ENCODE measurements at regions not wholly inside any gene's neighbourhood (a gene's known extent, or its start where the extent isn't known, plus 50 kb on each side); places are given as distances from the start of the nearest gene placed in this dataset.

- no peak overlapping the region for H3K27ac Mint-ChIP-seq
- no peaks in the 10 kb centered on the region for H3K36me3 Mint-ChIP-seq (ENCODE audit: low read depth)
- no peaks in the 10 kb centered on the region for H3K4me1 Mint-ChIP-seq (ENCODE audit: low read depth)
- H3K4me3 Mint-ChIP-seq, result no peak overlapping the region
- peaks cover 41% of the 10 kb centered on the region for H3K9me3 Mint-ChIP-seq
- no peaks in the 10 kb centered on the region for H3K27me3 Mint-ChIP-seq (ENCODE audit: low read depth)
These were observed 989.5 kb upstream of the CNTNAP5 start for GRCh38 chr2:123035541-123035940.

- Mint-ChIP-seq H3K4me1 (ENCODE audit: low read depth) (no peaks in the 10 kb centered on the region), H3K36me3 (ENCODE audit: low read depth) (no peaks in the 10 kb centered on the region), H3K9me3 (peaks cover 36% of the 10 kb centered on the region), H3K27ac (no peak overlapping the region), H3K4me3 (no peak overlapping the region), H3K27me3 (ENCODE audit: low read depth) (no peaks in the 10 kb centered on the region)
These were observed 988.8 kb upstream of the CNTNAP5 start for GRCh38 chr2:123036300-123036699.

- H3K27ac Mint-ChIP-seq, result no peak overlapping the region
- no peaks in the 10 kb centered on the region for H3K27me3 Mint-ChIP-seq (ENCODE audit: low read depth)
- no peaks in the 10 kb centered on the region for H3K4me1 Mint-ChIP-seq (ENCODE audit: low read depth)
- peaks cover 25% of the 10 kb centered on the region for H3K9me3 Mint-ChIP-seq
- no peak overlapping the region for H3K4me3 Mint-ChIP-seq
- H3K36me3 Mint-ChIP-seq (ENCODE audit: low read depth), result no peaks in the 10 kb centered on the region
These were observed 984.6 kb upstream of the CNTNAP5 start for GRCh38 chr2:123040506-123040905.

GRCh38 chr2:123043458-123043857 is 981.6 kb upstream of the CNTNAP5 start:
- peaks cover 10% of the 10 kb centered on the region for H3K9me3 Mint-ChIP-seq
- H3K36me3 Mint-ChIP-seq (ENCODE audit: low read depth), result no peaks in the 10 kb centered on the region
- H3K4me1 Mint-ChIP-seq (ENCODE audit: low read depth), result no peaks in the 10 kb centered on the region
- H3K27me3 Mint-ChIP-seq (ENCODE audit: low read depth), result no peaks in the 10 kb centered on the region
- H3K4me3 Mint-ChIP-seq, result no peak overlapping the region
- H3K27ac Mint-ChIP-seq, result no peak overlapping the region

- Mint-ChIP-seq H3K27me3 (ENCODE audit: low read depth) (no peaks in the 10 kb centered on the region), H3K36me3 (ENCODE audit: low read depth) (no peaks in the 10 kb centered on the region), H3K9me3 (no peaks in the 10 kb centered on the region), H3K4me3 (no peak overlapping the region), H3K27ac (no peak overlapping the region), H3K4me1 (ENCODE audit: low read depth) (no peaks in the 10 kb centered on the region)
These were observed 979.4 kb upstream of the CNTNAP5 start for GRCh38 chr2:123045713-123046112.

GRCh38 chr2:123047186-123047585 is 977.9 kb upstream of the CNTNAP5 start:
- no peaks in the 10 kb centered on the region for H3K36me3 Mint-ChIP-seq (ENCODE audit: low read depth)
- H3K4me1 Mint-ChIP-seq (ENCODE audit: low read depth), result no peaks in the 10 kb centered on the region
- H3K27ac Mint-ChIP-seq, result no peak overlapping the region
- H3K27me3 Mint-ChIP-seq (ENCODE audit: low read depth), result no peaks in the 10 kb centered on the region
- H3K9me3 Mint-ChIP-seq, result no peaks in the 10 kb centered on the region
- H3K4me3 Mint-ChIP-seq, result no peak overlapping the region

GRCh38 chr2:123051136-123051535 is 974.0 kb upstream of the CNTNAP5 start:
- H3K36me3 Mint-ChIP-seq (ENCODE audit: low read depth), result no peaks in the 10 kb centered on the region
- H3K9me3 Mint-ChIP-seq, result peaks cover 14% of the 10 kb centered on the region
- H3K27me3 Mint-ChIP-seq (ENCODE audit: low read depth), result no peaks in the 10 kb centered on the region
- H3K4me1 Mint-ChIP-seq (ENCODE audit: low read depth), result no peaks in the 10 kb centered on the region
- H3K4me3 Mint-ChIP-seq, result no peak overlapping the region
- H3K27ac Mint-ChIP-seq, result no peak overlapping the region

- no peak overlapping the region for H3K27ac Mint-ChIP-seq
- no peaks in the 10 kb centered on the region for H3K27me3 Mint-ChIP-seq (ENCODE audit: low read depth)
- no peak overlapping the region for H3K4me3 Mint-ChIP-seq
- H3K9me3 Mint-ChIP-seq, result peaks cover 33% of the 10 kb centered on the region
- H3K4me1 Mint-ChIP-seq (ENCODE audit: low read depth), result no peaks in the 10 kb centered on the region
- no peaks in the 10 kb centered on the region for H3K36me3 Mint-ChIP-seq (ENCODE audit: low read depth)
These were observed 963.6 kb upstream of the CNTNAP5 start for GRCh38 chr2:123061534-123061933.

GRCh38 chr2:123073371-123073770 is 951.7 kb upstream of the CNTNAP5 start:
- Mint-ChIP-seq H3K4me1 (ENCODE audit: low read depth) (no peaks in the 10 kb centered on the region), H3K27me3 (ENCODE audit: low read depth) (no peaks in the 10 kb centered on the region), H3K36me3 (ENCODE audit: low read depth) (no peaks in the 10 kb centered on the region), H3K27ac (no peak overlapping the region), H3K9me3 (peaks cover 9% of the 10 kb centered on the region), H3K4me3 (no peak overlapping the region)

- no peaks in the 10 kb centered on the region for H3K36me3 Mint-ChIP-seq (ENCODE audit: low read depth)
- no peaks in the 10 kb centered on the region for H3K27me3 Mint-ChIP-seq (ENCODE audit: low read depth)
- no peak overlapping the region for H3K4me3 Mint-ChIP-seq
- no peaks in the 10 kb centered on the region for H3K4me1 Mint-ChIP-seq (ENCODE audit: low read depth)
- no peak overlapping the region for H3K27ac Mint-ChIP-seq
- peaks cover 9% of the 10 kb centered on the region for H3K9me3 Mint-ChIP-seq
These were observed 951.1 kb upstream of the CNTNAP5 start for GRCh38 chr2:123073956-123074355.

- Mint-ChIP-seq H3K9me3 (peaks cover 20% of the 10 kb centered on the region), H3K4me1 (ENCODE audit: low read depth) (no peaks in the 10 kb centered on the region), H3K27ac (no peak overlapping the region), H3K4me3 (no peak overlapping the region), H3K36me3 (ENCODE audit: low read depth) (no peaks in the 10 kb centered on the region), H3K27me3 (ENCODE audit: low read depth) (no peaks in the 10 kb centered on the region)
These were observed 948.0 kb upstream of the CNTNAP5 start for GRCh38 chr2:123077101-123077500.

- Mint-ChIP-seq H3K9me3 (peaks cover 24% of the 10 kb centered on the region), H3K4me1 (ENCODE audit: low read depth) (no peaks in the 10 kb centered on the region), H3K36me3 (ENCODE audit: low read depth) (no peaks in the 10 kb centered on the region), H3K4me3 (no peak overlapping the region), H3K27me3 (ENCODE audit: low read depth) (no peaks in the 10 kb centered on the region), H3K27ac (no peak overlapping the region)
These were observed 944.8 kb upstream of the CNTNAP5 start for GRCh38 chr2:123080331-123080730.

GRCh38 chr2:123085484-123085883 is 939.6 kb upstream of the CNTNAP5 start:
- H3K27ac Mint-ChIP-seq, result no peak overlapping the region
- no peaks in the 10 kb centered on the region for H3K4me1 Mint-ChIP-seq (ENCODE audit: low read depth)
- H3K9me3 Mint-ChIP-seq, result peaks cover 10% of the 10 kb centered on the region
- H3K4me3 Mint-ChIP-seq, result no peak overlapping the region
- no peaks in the 10 kb centered on the region for H3K36me3 Mint-ChIP-seq (ENCODE audit: low read depth)
- H3K27me3 Mint-ChIP-seq (ENCODE audit: low read depth), result no peaks in the 10 kb centered on the region

GRCh38 chr2:123086613-123087385 is 938.3 kb upstream of the CNTNAP5 start:
- Mint-ChIP-seq H3K4me1 (ENCODE audit: low read depth) (no peaks in the 10 kb centered on the region), H3K9me3 (peaks cover 10% of the 10 kb centered on the region), H3K27ac (no peak overlapping the region), H3K27me3 (ENCODE audit: low read depth) (no peaks in the 10 kb centered on the region), H3K4me3 (no peak overlapping the region), H3K36me3 (ENCODE audit: low read depth) (no peaks in the 10 kb centered on the region)

GRCh38 chr2:123091471-123091870 is 933.6 kb upstream of the CNTNAP5 start:
- Mint-ChIP-seq H3K27me3 (ENCODE audit: low read depth) (no peaks in the 10 kb centered on the region), H3K4me1 (ENCODE audit: low read depth) (no peaks in the 10 kb centered on the region), H3K36me3 (ENCODE audit: low read depth) (no peaks in the 10 kb centered on the region), H3K27ac (no peak overlapping the region), H3K9me3 (peaks cover 17% of the 10 kb centered on the region), H3K4me3 (no peak overlapping the region)

GRCh38 chr2:123093199-123093598 is 931.9 kb upstream of the CNTNAP5 start:
- H3K4me1 Mint-ChIP-seq (ENCODE audit: low read depth), result no peaks in the 10 kb centered on the region
- no peaks in the 10 kb centered on the region for H3K36me3 Mint-ChIP-seq (ENCODE audit: low read depth)
- H3K9me3 Mint-ChIP-seq, result peaks cover 17% of the 10 kb centered on the region
- no peaks in the 10 kb centered on the region for H3K27me3 Mint-ChIP-seq (ENCODE audit: low read depth)
- no peak overlapping the region for H3K27ac Mint-ChIP-seq
- H3K4me3 Mint-ChIP-seq, result no peak overlapping the region
